Gastrocnemius medialis (tissue), 4 donors: ENCODE measurements at regions not wholly inside any gene's neighbourhood (a gene's known extent, or its start where the extent isn't known, plus 50 kb on each side); places are given as distances from the start of the nearest gene placed in this dataset.
"Not testable (repeated sequence)": the region's sequence is repeated elsewhere in the genome, so short reads cannot be mapped to it uniquely, and the experiment has no call there.

Experiments used
- ATAC-seq, 2 donors: fragments of 150-250 bp; one replicate each; pipeline ENCODE4 v1.9.1; 2016
- DNase-seq, 2 donors: peaks; one replicate each; pipeline ENCODE4 v3.0.0-alpha.2; 2019
- H3K27ac ChIP-seq, 4 donors: fragments of 200-600 bp; sonication (generic); 1 replicate in 1 of 4; 2 replicates in 3 of 4; pipeline ENCODE4 v1.5.1; 2016 to 2018; ENCODE audit warnings: mild to moderate bottlenecking in 2 of 4, moderate library complexity in 1 of 4
- H3K27me3 ChIP-seq, 3 donors: fragments of 200-600 bp; sonication (generic) in 2 of 3; 1 replicate in 1 of 3; 2 replicates in 2 of 3; pipeline versions ENCODE4 v1.5.1 to v1.6.0; 2016 to 2019; ENCODE audit warnings: mild to moderate bottlenecking in 1 of 3, moderate library complexity in 1 of 3
- H3K36me3 ChIP-seq, 2 donors: fragments of 200-600 bp; sonication (generic) in 1 of 2; one replicate each; pipeline ENCODE4 v1.5.1; 2017 to 2018
- H3K4me1 ChIP-seq, 2 donors: fragments of 200-600 bp; sonication (generic) in 1 of 2; one replicate each; pipeline ENCODE4 v1.5.1; 2016 to 2017; ENCODE audit warnings: mild to moderate bottlenecking in 2 of 2
- H3K4me3 ChIP-seq, 4 donors: fragments of 200-600 bp; sonication (generic) in 3 of 4; 1 replicate in 1 of 4; 2 replicates in 3 of 4; pipeline ENCODE4 v1.5.1; 2016 to 2019; ENCODE audit warnings: mild to moderate bottlenecking in 2 of 4
- H3K9me3 ChIP-seq, 3 donors: fragments of 200-600 bp; sonication (generic) in 2 of 3; 1 replicate in 1 of 3; 2 replicates in 2 of 3; pipeline ENCODE4 v1.5.1; 2016 to 2019
- CTCF ChIP-seq, 5 experiments: fragments of 450-650 bp in 3 of 5; fragments of 200-600 bp in 2 of 5; sonication (generic) in 2 of 5; IDR thresholded peaks in 4 of 5; conservative IDR thresholded peaks in 1 of 5; 1 replicate in 4 of 5; 2 replicates in 1 of 5; pipeline ENCODE4 v1.5.1; 2016 to 2019; ENCODE audit warnings: antibody characterized with exemption in 5 of 5, mild to moderate bottlenecking in 3 of 5, moderate library complexity in 3 of 5
- POLR2A ChIP-seq, 2 donors: fragments of 450-650 bp; IDR thresholded peaks; one replicate each; pipeline ENCODE4 v1.6.1; 2017; ENCODE audit warnings: antibody characterized with exemption in 2 of 2, mild to moderate bottlenecking in 2 of 2, moderate library complexity in 2 of 2
- in situ Hi-C, 4 donors: fragments of 200-750 bp; cut with MboI; loops; one replicate each; pipeline versions ENCODE4 v1.15.0 to v1.8.0; 2017; ENCODE audit warnings: low sequenced_read_pairs in 4 of 4
- intact Hi-C: fragments of 100-400 bp; cut with DNase I; formaldehyde crosslinking; loops from one replicate; pipeline ENCODE4 v1.15.1; 2023; ENCODE audit warnings: low total_unique reads

DNA sequence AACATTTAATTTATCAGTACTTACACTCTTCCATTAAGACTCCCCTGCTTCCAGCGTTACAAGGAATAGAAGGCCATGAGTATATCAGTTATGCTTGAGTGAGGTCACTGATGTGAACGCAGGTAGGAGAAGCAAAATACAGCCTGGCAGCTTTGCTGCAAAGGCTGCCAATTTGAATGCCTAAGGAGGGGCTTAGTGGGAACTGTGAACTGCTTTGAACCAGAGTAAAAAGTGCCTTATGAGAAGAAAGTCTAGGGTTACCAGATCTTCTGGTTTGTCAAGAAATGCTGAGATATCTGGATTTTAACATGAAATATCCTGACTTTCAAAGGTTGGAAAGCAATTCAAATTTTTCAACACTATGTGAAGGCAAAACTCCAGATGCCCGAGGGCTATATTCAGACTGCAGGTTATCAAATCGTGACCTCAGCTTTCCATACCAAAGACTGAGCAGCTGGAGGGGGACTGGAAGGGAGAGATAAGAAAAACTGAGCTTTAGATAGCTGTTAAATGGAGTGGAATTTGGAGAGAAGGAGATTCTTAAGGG lies 446.3 kb upstream of the NECTIN3 start:
- Histone ChIP-seq H3K4me3 (no peak overlapping the region), H3K4me1 (no peaks in the 10 kb centered on the region), H3K27me3 (no peaks in the 10 kb centered on the region), H3K9me3 (no peaks in the 10 kb centered on the region), H3K36me3 (no peaks in the 10 kb centered on the region), H3K27ac (no peak overlapping the region)
- intact Hi-C loops = no loop called here
- in situ Hi-C loops = no loop called here
- ATAC-seq (no peak), DNase-seq (no peak)
- no peak for TF ChIP-seq CTCF (IDR thresholded peaks at IDR 0.05 in 4 of 5, conservative IDR thresholded peaks at IDR 0.05 in 1 of 5)
- no peak for TF ChIP-seq POLR2A (IDR thresholded peaks at IDR 0.05)

DNA sequence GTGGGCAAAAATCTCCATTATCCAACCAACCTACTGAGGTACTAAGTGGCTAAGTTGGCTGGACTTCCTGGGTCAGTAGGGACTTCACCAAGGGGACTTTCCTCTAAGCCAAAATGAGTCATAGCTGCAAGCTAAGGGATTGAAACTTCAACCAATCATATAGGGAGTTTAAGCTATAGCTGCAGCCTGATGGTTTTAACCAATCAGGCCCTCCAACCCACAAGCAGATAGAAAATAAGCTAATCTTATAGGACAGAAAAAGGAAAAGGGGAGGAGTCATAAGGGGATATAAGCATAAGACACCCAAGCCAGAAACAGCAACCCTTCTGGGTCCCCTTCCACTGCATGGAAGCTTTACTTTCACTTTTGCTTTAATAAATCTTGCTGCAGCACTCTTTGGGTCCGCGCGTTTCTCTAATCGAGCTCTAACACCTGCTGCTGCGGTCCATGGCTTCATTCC lies 444.9 kb upstream of the NECTIN3 start:
- H3K27me3 ChIP-seq, DNase-seq, H3K9me3 ChIP-seq, in situ Hi-C loops, H3K27ac ChIP-seq, H3K4me1 ChIP-seq, ATAC-seq, intact Hi-C loops, H3K36me3 ChIP-seq, H3K4me3 ChIP-seq: not testable (repeated sequence)

GRCh38 chr3:110628650-110629301 lies 442.8 kb upstream of the NECTIN3 start:
- TF ChIP-seq POLR2A (IDR thresholded peaks at IDR 0.05) = no peak
- no peak for TF ChIP-seq CTCF (IDR thresholded peaks at IDR 0.05 in 4 of 5, conservative IDR thresholded peaks at IDR 0.05 in 1 of 5)
- in situ Hi-C loops (no loop called here), intact Hi-C loops (no loop called here)
- Histone ChIP-seq H3K4me1 (no peaks in the 10 kb centered on the region), H3K4me3 (no peak overlapping the region), H3K9me3 (no peaks in the 10 kb centered on the region), H3K27ac (no peak overlapping the region), H3K36me3 (no peaks in the 10 kb centered on the region), H3K27me3 (no peaks in the 10 kb centered on the region)
- no peak for DNase-seq
- no peak for ATAC-seq

GRCh38 chr3:110629917-110630316 lies 441.7 kb upstream of the NECTIN3 start:
- H3K27ac ChIP-seq = no peak overlapping the region
- no peak for ATAC-seq
- TF ChIP-seq POLR2A (IDR thresholded peaks at IDR 0.05) (no peak), CTCF (IDR thresholded peaks at IDR 0.05 in 4 of 5, conservative IDR thresholded peaks at IDR 0.05 in 1 of 5) (no peak)

GRCh38 chr3:110644203-110644602 lies 427.4 kb upstream of the NECTIN3 start:
- TF ChIP-seq CTCF (IDR thresholded peaks at IDR 0.05 in 4 of 5, conservative IDR thresholded peaks at IDR 0.05 in 1 of 5) = no peak
- no peak for TF ChIP-seq POLR2A (IDR thresholded peaks at IDR 0.05)
- no peak for DNase-seq
- Histone ChIP-seq H3K27me3 (no peaks in the 10 kb centered on the region), H3K4me3 (no peak overlapping the region), H3K27ac (no peak overlapping the region), H3K4me1 (no peaks in the 10 kb centered on the region), H3K9me3 (no peaks in the 10 kb centered on the region), H3K36me3 (no peaks in the 10 kb centered on the region)
- intact Hi-C loops = no loop called here
- in situ Hi-C loops = no loop called here
- no peak for ATAC-seq

More at GRCh38 chr3:110629917-110630316, 441.7 kb upstream of the NECTIN3 start:
- no peaks in the 10 kb centered on the region for H3K36me3 ChIP-seq
- no peaks in the 10 kb centered on the region for H3K4me1 ChIP-seq
- in situ Hi-C loops (no loop called here), intact Hi-C loops (no loop called here)
- no peak for DNase-seq
- no peak overlapping the region for H3K4me3 ChIP-seq
- no peaks in the 10 kb centered on the region for H3K9me3 ChIP-seq
- H3K27me3 ChIP-seq = no peaks in the 10 kb centered on the region
